Upper lobe of right lung (tissue), 1 donor: ENCODE measurements at regions not wholly inside any gene's neighbourhood (a gene's known extent, or its start where the extent isn't known, plus 50 kb on each side); places are given as distances from the start of the nearest gene placed in this dataset.
"Not testable (repeated sequence)": the region's sequence is repeated elsewhere in the genome, so short reads cannot be mapped to it uniquely, and the experiment has no call there.

Source experiments
- ATAC-seq: fragments of 200-7000 bp; cut with Tn5 transposase; one replicate; pipeline ENCODE4 v1.9.1; 2020; ENCODE audit warnings: mild to moderate bottlenecking, moderate library complexity
- DNase-seq: peaks from one replicate; pipeline ENCODE4 v3.0.0-alpha.2; 2020
- H3K27ac ChIP-seq: fragments of 200-600 bp; one replicate; pipeline ENCODE4 v1.8.0; 2022
- H3K27me3 ChIP-seq: fragments of 200-600 bp; one replicate; pipeline ENCODE4 v1.8.0; 2022; ENCODE audit warnings: mild to moderate bottlenecking
- H3K36me3 ChIP-seq: fragments of 200-600 bp; one replicate; pipeline ENCODE4 v1.8.0; 2022
- H3K4me1 ChIP-seq: fragments of 200-600 bp; one replicate; pipeline ENCODE4 v1.8.0; 2022
- H3K4me3 ChIP-seq: fragments of 200-600 bp; one replicate; pipeline ENCODE4 v1.8.0; 2022; ENCODE audit warnings: mild to moderate bottlenecking
- H3K9me3 ChIP-seq: fragments of 200-600 bp; one replicate; pipeline ENCODE4 v1.8.0; 2022
- intact Hi-C: fragments of 100-400 bp; cut with DNase I; formaldehyde crosslinking; loops from one replicate; pipeline ENCODE4 v1.11.0; 2022
- TF ChIP-seq, protein P1 (sequence below): fragments of 200-600 bp; IDR thresholded peaks from one replicate; pipeline ENCODE4 v1.8.0; 2022; ENCODE audit warnings: antibody characterized with exemption
- donor health status: DM: no; HTN: yes; CAD: no; lungs with severe emphysema.

- no peak overlapping the region for H3K27ac ChIP-seq
- H3K4me1 ChIP-seq = no peaks in the 10 kb centered on the region
- intact Hi-C loops = no loop called here
- ATAC-seq = no peak
- no peaks in the 10 kb centered on the region for H3K36me3 ChIP-seq
- H3K4me3 ChIP-seq = no peak overlapping the region
- no peak for DNase-seq
- TF ChIP-seq, protein P1, sequence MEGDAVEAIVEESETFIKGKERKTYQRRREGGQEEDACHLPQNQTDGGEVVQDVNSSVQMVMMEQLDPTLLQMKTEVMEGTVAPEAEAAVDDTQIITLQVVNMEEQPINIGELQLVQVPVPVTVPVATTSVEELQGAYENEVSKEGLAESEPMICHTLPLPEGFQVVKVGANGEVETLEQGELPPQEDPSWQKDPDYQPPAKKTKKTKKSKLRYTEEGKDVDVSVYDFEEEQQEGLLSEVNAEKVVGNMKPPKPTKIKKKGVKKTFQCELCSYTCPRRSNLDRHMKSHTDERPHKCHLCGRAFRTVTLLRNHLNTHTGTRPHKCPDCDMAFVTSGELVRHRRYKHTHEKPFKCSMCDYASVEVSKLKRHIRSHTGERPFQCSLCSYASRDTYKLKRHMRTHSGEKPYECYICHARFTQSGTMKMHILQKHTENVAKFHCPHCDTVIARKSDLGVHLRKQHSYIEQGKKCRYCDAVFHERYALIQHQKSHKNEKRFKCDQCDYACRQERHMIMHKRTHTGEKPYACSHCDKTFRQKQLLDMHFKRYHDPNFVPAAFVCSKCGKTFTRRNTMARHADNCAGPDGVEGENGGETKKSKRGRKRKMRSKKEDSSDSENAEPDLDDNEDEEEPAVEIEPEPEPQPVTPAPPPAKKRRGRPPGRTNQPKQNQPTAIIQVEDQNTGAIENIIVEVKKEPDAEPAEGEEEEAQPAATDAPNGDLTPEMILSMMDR = no peak
- H3K9me3 ChIP-seq = no peaks in the 10 kb centered on the region
- H3K27me3 ChIP-seq = peaks cover 97% of the 10 kb centered on the region
These were observed 78.7 kb upstream of the ZNF184 start for GRCh38 chr6:27551607-27552006.

DNA sequence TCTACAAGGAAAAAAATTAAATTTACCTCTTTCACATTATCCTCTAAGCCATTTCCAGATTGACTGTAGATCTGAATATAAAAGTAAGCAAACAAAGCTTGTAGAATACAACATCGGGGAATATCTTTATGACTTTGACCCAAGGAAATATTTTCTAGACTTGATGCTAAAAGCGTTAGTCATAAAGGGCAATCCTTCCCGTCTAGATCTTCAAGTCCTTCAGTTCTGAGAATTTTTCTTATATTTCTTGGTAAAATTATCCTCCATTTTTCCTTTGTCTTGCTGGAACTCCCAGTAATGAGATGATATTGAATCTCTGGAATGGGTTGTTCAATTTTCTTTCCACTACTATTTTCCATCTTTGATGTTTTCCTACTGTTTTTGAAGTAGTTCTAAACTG is 77.8 kb upstream of the ZNF184 start:
- ATAC-seq = no peak

DNA sequence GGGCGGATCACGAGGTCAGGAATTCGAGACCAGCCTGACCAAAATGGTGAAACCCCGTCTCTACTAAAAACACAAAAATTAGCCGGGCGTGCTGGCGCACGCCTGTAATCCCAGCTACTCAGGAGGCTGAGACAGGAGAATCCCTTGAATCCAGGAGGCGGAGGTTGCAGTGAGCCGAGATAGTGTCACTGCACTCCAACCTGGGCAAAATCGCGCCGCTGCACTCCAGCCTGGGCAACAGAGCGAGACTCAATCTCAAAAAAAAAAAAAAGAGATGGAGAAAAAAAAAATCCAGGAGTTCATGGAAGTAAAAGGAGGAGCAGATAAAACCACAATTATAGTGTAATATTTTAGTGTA is 76.3 kb upstream of the ZNF184 start:
- H3K9me3 ChIP-seq = not testable (repeated sequence)

More for the DNA sequence above, 77.8 kb upstream of the ZNF184 start:
- no peaks in the 10 kb centered on the region for H3K36me3 ChIP-seq
- no peaks in the 10 kb centered on the region for H3K4me1 ChIP-seq
- intact Hi-C loops = no loop called here
- peaks cover 97% of the 10 kb centered on the region for H3K27me3 ChIP-seq
- no peak for DNase-seq
- TF ChIP-seq, protein P1 = no peak
- H3K27ac ChIP-seq = no peak overlapping the region
- no peaks in the 10 kb centered on the region for H3K9me3 ChIP-seq
- no peak overlapping the region for H3K4me3 ChIP-seq

DNA sequence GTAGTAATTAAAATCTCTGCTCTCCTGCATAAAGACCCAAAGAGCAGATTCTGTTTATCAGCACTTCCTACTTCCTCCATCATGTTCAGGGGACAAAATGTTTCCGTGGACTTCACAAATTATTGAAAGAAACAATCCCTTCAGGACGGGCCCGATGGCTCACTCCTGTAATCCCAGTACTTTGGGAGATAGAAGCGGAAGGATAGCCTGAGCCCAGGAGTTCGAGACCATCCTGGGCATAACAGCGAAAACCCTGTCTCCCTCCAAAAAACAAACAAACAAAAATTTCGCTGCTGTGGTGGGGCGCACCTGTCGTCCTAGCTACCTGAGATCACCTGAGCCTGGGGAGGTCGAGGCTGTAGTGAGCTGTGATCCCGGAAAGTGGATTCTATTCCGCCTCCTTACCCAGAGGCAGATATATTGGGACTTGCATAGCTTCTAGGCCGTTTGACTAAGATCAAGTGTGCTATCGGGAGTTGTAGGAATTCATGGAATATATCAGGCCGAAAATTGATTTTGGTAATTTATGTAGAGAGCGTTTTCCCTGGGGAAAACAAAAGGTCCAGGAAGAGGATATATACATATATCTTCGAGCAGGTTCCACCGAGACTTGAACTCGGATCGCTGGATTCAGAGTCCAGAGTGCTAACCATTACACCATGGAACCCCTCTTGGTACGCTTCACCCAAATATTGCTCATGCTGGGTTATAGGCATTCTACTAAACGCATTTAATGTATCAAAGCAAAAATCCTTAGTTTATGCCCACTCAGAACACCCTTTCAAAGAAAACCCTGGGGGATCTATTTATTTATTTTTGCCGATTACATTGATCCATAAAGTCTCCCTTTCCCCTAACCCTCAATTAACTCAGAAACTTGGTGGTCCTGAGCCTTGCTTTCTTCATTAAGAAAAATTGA is 74.5 kb upstream of the ZNF184 start:
- intact Hi-C loops = no loop called here
- Histone ChIP-seq H3K27me3 (peaks cover 96% of the 10 kb centered on the region), H3K9me3 (no peaks in the 10 kb centered on the region), H3K4me1 (no peaks in the 10 kb centered on the region), H3K4me3 (no peak overlapping the region), H3K27ac (no peak overlapping the region), H3K36me3 (no peaks in the 10 kb centered on the region)
- no peak for DNase-seq
- TF ChIP-seq, protein P1 = no peak
- no peak for ATAC-seq

More for the DNA sequence above, 76.3 kb upstream of the ZNF184 start:
- DNase-seq, intact Hi-C loops, H3K27ac ChIP-seq, H3K4me3 ChIP-seq, H3K36me3 ChIP-seq, ATAC-seq, H3K4me1 ChIP-seq: not testable (repeated sequence)
- H3K27me3 ChIP-seq = peaks cover 96% of the 10 kb centered on the region

- DNase-seq = no peak
- Histone ChIP-seq H3K4me3 (no peak overlapping the region), H3K4me1 (no peaks in the 10 kb centered on the region), H3K27ac (no peak overlapping the region), H3K36me3 (no peaks in the 10 kb centered on the region), H3K9me3 (no peaks in the 10 kb centered on the region), H3K27me3 (peaks cover 98% of the 10 kb centered on the region)
- TF ChIP-seq, protein P1 = no peak
- intact Hi-C loops = no loop called here
- ATAC-seq = no peak
These were observed 73.6 kb upstream of the ZNF184 start for GRCh38 chr6:27546522-27546921.

DNA sequence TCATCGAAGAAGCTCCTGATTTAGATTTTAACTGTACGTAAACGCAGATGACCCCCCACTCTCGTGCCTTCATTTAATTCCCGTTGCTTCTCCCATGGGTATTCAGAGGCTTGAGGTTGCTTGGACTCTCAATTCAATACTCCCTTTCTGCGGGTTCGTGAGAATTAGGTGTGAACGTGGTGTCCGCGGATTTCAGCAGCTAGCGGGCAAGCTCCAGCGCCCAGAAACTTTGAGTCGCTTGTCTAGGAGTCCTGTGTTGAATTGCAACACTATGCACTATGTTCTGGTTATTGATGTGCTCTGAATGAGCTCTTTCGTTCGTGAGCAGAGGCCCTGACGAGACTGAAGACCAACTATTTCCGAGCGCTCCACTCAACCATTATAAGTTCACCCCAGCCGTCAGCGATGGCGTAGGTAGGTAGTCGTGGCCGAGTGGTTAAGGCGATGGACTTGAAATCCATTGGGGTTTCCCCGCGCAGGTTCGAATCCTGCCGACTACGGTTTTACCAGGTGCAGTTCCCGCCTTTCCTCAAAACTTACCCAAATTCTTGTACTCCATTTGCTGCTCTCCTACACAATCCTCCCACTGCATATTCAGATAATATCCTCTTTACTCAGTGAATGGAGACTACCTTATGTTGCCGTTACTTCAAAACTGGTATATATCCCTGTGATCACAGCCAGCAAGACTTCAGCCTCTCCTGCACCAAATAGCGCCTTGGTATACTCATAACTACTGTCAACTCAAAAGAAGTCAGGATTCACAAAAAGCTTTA is 72.6 kb upstream of the ZNF184 start:
- Histone ChIP-seq H3K36me3 (no peaks in the 10 kb centered on the region), H3K4me3 (no peak overlapping the region), H3K27me3 (peaks cover 96% of the 10 kb centered on the region), H3K27ac (no peak overlapping the region), H3K4me1 (no peaks in the 10 kb centered on the region), H3K9me3 (no peaks in the 10 kb centered on the region)
- TF ChIP-seq, protein P1 = no peak
- intact Hi-C loops = no loop called here
- ATAC-seq (no peak), DNase-seq (no peak)
